Left lobe of liver (tissue), 2 donors: ENCODE measurements at regions not wholly inside any gene's neighbourhood (a gene's known extent, or its start where the extent isn't known, plus 50 kb on each side); places are given as distances from the start of the nearest gene placed in this dataset.

Experiments used
- ATAC-seq: fragments of 200-7000 bp; cut with Tn5 transposase; one replicate; pipeline ENCODE4 v1.9.1; 2020; ENCODE audit warnings: mild to moderate bottlenecking, moderate library complexity
- DNase-seq: peaks from one replicate; pipeline ENCODE4 v3.0.0-alpha.2; 2020; ENCODE audit warnings: low spot score
- donor health status: DM: no; HTN: no; CAD: no; lungs with moderate emphysema.
- donor health status: DM: no; HTN: yes; CAD: no.

DNA sequence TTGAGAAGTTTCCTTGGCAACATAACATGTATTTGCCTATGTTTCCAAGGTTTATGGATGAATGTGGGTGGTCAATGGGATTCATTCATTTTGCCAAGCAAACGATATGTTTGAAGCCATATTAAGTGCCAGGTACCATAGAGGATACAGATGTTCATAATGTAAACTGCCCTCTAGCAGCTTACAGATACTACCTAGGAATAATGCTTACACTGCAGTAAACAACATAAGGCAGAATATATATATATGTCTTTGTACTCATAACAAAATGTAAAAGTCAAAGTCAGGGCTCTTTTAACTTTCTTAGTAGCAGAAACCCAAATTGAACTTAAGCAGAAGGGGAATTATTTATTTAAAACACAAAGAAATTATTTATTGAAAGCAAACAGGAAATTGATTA, 171.6 kb upstream of the TNP1 start:
- no peak for DNase-seq
- ATAC-seq = no peak

DNA sequence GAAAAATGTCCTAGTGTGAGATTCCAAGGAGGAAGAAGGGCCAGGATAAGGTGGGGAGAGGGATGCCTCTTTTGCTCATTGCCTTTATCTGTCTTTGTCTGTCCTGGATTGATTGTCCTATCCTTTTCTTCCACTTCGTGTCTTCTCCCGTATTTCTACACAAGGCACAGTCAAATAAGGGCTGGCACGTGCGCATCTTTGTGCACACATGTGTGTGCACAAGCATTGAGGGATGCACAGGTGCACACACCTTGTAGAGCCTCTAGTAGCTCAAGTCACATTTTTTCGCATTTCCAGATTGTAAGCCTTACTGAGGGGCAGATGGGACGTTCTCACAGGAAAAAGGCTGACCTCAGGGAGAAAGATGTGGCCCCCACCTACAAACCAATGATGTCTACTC, 170.2 kb upstream of the TNP1 start:
- ATAC-seq (no peak), DNase-seq (no peak)

DNA sequence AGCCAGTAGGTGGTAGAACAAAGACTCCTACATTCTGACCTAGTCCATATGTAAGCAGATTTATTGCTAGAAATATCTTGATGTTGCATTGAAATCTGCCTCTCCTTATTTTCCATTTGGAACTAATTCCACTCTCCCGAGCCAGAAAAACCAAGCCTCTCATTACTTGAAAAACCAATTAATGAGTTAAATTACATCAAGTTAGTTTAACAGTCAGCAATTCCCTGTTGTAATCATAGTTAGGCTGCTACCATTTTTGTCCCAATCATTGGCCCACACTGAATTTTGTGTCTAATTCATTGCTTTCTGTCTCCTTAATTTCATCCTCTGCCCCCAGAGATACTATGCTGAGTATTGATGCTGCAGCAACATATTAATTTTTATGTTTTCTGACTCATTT, 168.3 kb upstream of the TNP1 start:
- no peak for DNase-seq
- ATAC-seq = no peak

GRCh38 chr2:217027414-217027813, 167.6 kb upstream of the TNP1 start:
- ATAC-seq (no peak), DNase-seq (no peak)

DNA sequence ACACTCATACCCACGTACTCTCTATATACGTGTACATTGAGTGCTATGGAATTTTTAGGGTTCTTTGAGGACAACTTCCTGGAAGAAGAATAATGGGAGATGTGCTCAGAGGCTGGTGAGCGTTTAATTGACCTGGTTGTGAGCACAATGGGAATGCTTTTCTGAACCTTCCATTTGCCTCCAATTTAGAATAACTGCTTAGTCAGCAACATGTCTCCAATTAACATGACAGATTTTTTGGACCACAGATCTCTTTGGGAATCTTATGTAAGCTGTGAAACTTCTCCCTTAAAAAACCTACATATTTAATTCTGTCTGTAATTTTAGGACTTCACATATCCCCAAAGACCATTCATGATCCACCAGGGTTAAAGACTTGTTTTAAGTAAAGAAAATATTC, 166.7 kb upstream of the TNP1 start:
- ATAC-seq (no peak), DNase-seq (no peak)

GRCh38 chr2:217026161-217026560, 166.3 kb upstream of the TNP1 start:
- no peak for DNase-seq
- no peak for ATAC-seq

- no peak for ATAC-seq
- DNase-seq = no peak
Observed at GRCh38 chr2:217023611-217024010, 163.7 kb upstream of the TNP1 start.

- no peak for ATAC-seq
- DNase-seq = no peak
Observed at GRCh38 chr2:217017456-217018252, 157.8 kb upstream of the TNP1 start.

GRCh38 chr2:217016796-217017419, 157.0 kb upstream of the TNP1 start:
- DNase-seq = no peak
- no peak for ATAC-seq

GRCh38 chr2:217014328-217015105, 154.7 kb upstream of the TNP1 start:
- DNase-seq (no peak), ATAC-seq (no peak)

DNA sequence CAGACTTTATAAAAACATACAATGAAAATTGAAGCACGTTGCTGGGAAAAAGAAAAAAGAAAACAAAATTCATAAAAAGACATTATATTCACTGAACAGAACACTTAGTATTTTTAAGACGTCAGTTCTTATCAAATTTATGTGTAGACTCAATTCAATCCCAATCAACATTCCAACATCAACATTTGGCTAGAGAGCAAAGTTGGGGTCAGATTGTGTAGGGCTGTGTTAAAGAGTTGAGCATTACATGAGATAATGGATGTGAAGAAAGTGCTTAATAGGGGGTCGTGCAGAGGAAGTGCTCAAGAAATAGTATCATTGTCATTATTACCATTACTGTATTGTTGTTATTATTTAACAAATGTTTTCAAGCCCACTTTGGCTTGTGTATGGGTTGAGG, 154.1 kb upstream of the TNP1 start:
- DNase-seq = no peak
- no peak for ATAC-seq

- DNase-seq (no peak), ATAC-seq (no peak)
Observed at GRCh38 chr2:217011576-217011975, 151.7 kb upstream of the TNP1 start.

GRCh38 chr2:217010173-217010572, 150.3 kb upstream of the TNP1 start:
- DNase-seq (no peak), ATAC-seq (peak; percentile 94)

- ATAC-seq (peak; percentile 36), DNase-seq (no peak)
Observed at GRCh38 chr2:217008794-217009193, 148.9 kb upstream of the TNP1 start.

DNA sequence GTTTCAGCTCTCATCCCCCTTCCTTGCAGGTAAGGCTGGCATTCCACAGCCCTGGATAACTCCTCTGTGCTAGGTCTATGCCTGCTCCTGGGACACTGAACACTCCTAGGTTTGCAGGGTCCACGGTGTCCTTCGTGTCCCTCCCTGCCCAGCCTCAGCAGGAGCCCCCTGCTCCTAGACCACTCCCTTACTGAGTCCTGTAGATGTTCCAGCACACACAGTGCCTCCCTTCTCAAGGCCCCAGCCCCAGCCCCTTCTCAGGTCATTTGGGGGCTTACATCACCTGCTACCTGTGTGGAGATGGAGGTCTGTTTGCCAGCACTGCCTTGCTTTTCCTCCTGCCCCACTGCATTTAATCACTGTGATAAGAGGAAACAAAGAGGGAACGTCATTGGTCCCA, 146.4 kb upstream of the TNP1 start:
- ATAC-seq = no peak
- DNase-seq = no peak

- DNase-seq = no peak
- no peak for ATAC-seq
Observed at GRCh38 chr2:217004656-217005055, 144.8 kb upstream of the TNP1 start.

- DNase-seq (no peak), ATAC-seq (no peak)
Observed at GRCh38 chr2:217001740-217002139, 141.9 kb upstream of the TNP1 start.

- ATAC-seq (peak; percentile 46), DNase-seq (no peak)
Observed at GRCh38 chr2:217000406-217000805, 140.5 kb upstream of the TNP1 start.

DNA sequence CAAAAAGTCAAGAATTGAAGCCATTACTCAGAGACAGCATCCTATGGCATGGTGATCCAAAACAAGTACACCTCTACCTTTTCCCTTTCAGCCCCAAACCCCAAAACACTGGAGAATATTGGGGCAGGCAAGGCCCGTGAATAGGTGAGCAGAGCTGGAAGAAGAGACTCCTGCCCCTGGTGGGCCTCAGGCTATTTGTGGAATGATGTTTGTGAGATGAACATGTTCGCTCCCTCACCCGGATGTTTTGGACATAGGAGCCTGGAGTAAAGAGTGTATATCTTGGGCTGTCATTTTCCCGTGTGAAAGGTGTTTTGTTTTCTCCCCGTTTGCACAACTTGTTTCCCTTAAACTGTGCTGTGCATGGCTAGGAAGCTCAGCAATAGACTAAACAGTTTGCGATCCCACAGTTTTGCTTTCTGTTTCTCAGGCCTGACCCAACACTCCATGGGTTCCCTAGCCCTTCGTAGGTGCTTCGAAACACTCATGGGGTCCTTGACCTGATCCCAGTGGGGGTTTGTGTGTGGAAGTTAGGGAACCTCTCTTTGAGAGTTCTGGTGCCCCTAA, 136.5 kb upstream of the TNP1 start:
- no peak for ATAC-seq

GRCh38 chr2:216994353-216994854, 134.5 kb upstream of the TNP1 start:
- DNase-seq = no peak
- ATAC-seq = no peak

More for the DNA sequence above, 136.5 kb upstream of the TNP1 start:
- DNase-seq = no peak

GRCh38 chr2:216992056-216992675, 132.3 kb upstream of the TNP1 start:
- DNase-seq = no peak

More at GRCh38 chr2:216992056-216992675, 132.3 kb upstream of the TNP1 start:
- ATAC-seq = no peak
